RKO (cell line): ENCODE measurements at regions not wholly inside any gene's neighbourhood (a gene's known extent, or its start where the extent isn't known, plus 50 kb on each side); places are given as distances from the start of the nearest gene placed in this dataset.

Experiments used
- DNase-seq: peaks from one replicate; pipeline ENCODE4 v3.0.0-alpha.2; 2016; ENCODE audit warnings: low spot score

GRCh38 chr10:62453274-62453673, 79.1 kb downstream of the ZNF365 start:
- no peak for DNase-seq

GRCh38 chr10:62454687-62455397, 80.7 kb downstream of the ZNF365 start:
- no peak for DNase-seq

- DNase-seq: no peak
Measured at GRCh38 chr10:62456611-62457101, 82.5 kb downstream of the ZNF365 start.

- DNase-seq: no peak
Measured at GRCh38 chr10:62457196-62457595, 83.0 kb downstream of the ZNF365 start.

GRCh38 chr10:62457598-62457997, 83.4 kb downstream of the ZNF365 start:
- no peak for DNase-seq

- no peak for DNase-seq
Measured at GRCh38 chr10:62459072-62459471, 84.9 kb downstream of the ZNF365 start.

- DNase-seq: no peak
Measured at GRCh38 chr10:62459500-62459899, 85.3 kb downstream of the ZNF365 start.

GRCh38 chr10:62460393-62460792, 86.2 kb downstream of the ZNF365 start:
- no peak for DNase-seq

GRCh38 chr10:62461120-62461519, 87.0 kb downstream of the ZNF365 start:
- DNase-seq: no peak

GRCh38 chr10:62462461-62462860, 88.3 kb downstream of the ZNF365 start:
- no peak for DNase-seq

- DNase-seq: no peak
Measured at GRCh38 chr10:62463364-62463763, 89.2 kb downstream of the ZNF365 start.

- DNase-seq: no peak
Measured at GRCh38 chr10:62464308-62464707, 90.1 kb downstream of the ZNF365 start.

GRCh38 chr10:62466590-62466989, 92.4 kb downstream of the ZNF365 start:
- no peak for DNase-seq

GRCh38 chr10:62467527-62467926, 93.4 kb downstream of the ZNF365 start:
- DNase-seq: no peak

GRCh38 chr10:62471711-62472110, 97.5 kb downstream of the ZNF365 start:
- no peak for DNase-seq

GRCh38 chr10:62473241-62473640, 99.1 kb downstream of the ZNF365 start:
- no peak for DNase-seq

GRCh38 chr10:62475551-62475950, 101.4 kb downstream of the ZNF365 start:
- no peak for DNase-seq

- no peak for DNase-seq
Measured at GRCh38 chr10:62479523-62479922, 105.4 kb downstream of the ZNF365 start.

GRCh38 chr10:62480196-62480595, 106.0 kb downstream of the ZNF365 start:
- DNase-seq: no peak

- DNase-seq: no peak
Measured at GRCh38 chr10:62482581-62482980, 108.4 kb downstream of the ZNF365 start.

- no peak for DNase-seq
Measured at GRCh38 chr10:62491597-62491996, 117.4 kb downstream of the ZNF365 start.

GRCh38 chr10:62492012-62492869, 118.1 kb downstream of the ZNF365 start:
- peak; percentile 39 for DNase-seq

GRCh38 chr10:62492870-62493180, 118.7 kb downstream of the ZNF365 start:
- DNase-seq: no peak
